Activated naive CD4-positive, alpha-beta T cell (primary cell): ENCODE measurements at regions not wholly inside any gene's neighbourhood (a gene's known extent, or its start where the extent isn't known, plus 50 kb on each side); places are given as distances from the start of the nearest gene placed in this dataset.

Experiments
- DNase-seq, 4 experiments: peaks; one replicate each; lab custom pipeline; 2025; lab: John Stamatoyannopoulos, UW

DNA sequence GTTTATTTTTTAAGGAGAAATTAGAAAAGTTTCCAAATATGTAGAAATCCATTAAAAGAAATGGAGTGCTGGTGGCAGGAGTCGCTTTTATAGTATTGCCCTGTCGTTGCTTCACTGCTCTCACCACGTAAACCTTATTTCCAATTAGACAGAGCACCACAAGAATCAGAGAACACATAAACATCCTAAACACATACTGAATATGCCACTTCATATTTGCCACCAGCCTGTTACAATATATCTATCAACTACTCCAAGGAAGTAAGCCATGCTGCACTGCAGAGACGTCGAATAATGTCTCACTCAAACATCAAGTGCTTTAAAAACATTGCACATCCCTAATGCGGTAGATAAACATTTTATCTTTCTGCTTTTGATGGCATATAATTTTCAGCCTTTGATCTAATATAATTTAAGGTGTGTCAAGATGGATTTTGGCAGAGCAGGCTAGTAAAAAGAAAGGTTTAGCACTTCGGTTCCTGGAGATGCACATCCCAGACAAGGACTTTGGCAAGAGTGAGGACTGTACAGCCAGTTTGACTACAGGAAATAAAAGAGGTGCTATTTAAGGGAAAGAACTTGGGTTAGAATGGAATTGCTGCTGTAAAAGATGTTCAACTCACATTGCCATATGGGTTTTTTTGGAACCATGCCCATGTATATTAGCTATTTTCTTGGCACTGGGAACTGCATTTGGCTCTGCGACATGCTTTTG lies 932.3 kb downstream of the EFNB2 start:
- DNase-seq: no peak

GRCh38 chr13:105599477-105600037 lies 935.9 kb downstream of the EFNB2 start:
- DNase-seq: no peak

- no peak for DNase-seq
Observed at GRCh38 chr13:105598529-105598928, 936.9 kb downstream of the EFNB2 start.

- no peak for DNase-seq
Observed at GRCh38 chr13:105597573-105597972, 937.9 kb downstream of the EFNB2 start.

GRCh38 chr13:105595471-105595870 lies 940.0 kb downstream of the EFNB2 start:
- DNase-seq: no peak

GRCh38 chr13:105591277-105591676 lies 944.2 kb downstream of the EFNB2 start:
- no peak for DNase-seq

DNA sequence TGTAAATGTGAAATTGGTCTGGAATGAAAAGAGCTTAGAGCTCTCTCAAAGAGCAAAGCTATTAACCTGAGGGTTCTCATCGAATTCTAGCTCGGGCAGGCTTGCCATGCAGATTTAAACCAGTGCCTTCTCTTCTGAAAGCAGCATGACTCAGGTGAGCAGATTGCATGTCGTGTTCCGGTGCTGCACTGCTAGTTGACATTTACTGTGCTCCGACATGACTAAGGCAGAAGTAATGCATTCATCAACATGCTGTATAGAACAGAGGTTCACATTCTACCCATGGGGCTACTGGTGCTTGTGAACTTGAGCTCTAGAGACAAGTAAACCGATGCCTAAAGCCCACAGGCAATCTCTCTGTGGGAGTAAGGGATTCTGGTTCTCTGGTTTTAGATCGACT lies 947.7 kb downstream of the EFNB2 start:
- DNase-seq: no peak

DNA sequence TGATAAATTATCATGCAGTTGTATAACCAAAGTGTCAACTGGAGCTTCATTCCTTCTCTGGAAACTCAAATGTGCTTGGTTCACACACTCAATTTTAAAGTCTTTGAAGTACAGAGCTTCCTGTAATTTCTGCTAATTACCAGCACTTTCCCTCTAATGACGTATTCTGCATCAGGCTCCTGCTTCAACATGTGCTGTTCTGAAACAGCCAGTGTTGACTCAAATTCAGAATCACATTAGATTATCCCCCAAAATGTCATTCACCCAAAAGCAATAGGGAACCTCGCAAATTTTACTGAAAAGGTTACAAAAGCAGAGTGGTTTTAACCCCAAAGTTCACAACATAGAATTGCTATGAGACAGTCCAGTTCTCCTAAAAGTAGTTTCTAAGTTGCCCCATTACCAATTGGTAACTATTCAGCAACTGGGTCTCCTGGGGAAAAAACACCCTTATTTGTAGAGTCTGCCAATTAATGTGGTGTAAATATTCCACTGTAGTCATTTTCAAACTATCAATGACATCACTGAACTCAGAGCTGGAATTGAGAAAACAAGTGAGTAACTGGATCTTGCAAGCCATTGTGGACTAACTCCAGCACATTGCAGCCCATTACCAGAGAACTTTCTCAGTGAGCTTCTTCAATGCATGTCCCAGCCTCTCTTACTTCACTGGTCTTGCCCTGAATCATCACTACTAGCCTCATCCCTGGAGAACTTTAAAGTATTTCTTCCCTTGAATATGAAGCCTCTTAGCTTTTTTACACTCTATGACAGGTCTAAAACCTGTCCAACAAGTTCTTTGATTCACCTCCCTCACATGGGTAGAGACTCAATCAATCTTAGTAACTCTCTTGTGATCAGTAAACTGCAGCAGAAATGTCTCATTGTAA lies 955.4 kb downstream of the EFNB2 start:
- DNase-seq: no peak

- no peak for DNase-seq
Observed at GRCh38 chr13:105573136-105573535, 962.3 kb downstream of the EFNB2 start.

DNA sequence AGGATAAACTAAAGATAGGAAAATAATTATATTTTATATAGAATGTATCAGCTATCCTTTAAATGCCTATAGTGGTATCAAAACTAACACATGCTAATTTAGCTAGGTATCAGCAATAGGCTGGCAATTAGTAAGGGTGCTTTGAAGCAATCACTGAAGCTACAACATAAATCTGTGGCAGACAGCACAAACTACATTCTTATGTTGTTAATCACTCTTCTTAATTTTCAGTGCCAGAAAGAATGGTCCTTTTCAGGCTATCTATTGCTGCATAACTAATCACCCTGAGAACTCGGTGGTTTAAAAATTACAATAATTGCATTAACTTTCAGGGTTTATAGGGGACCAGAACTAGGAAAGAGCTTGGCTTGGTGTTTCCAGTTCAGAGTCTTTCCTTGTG lies 963.1 kb downstream of the EFNB2 start:
- no peak for DNase-seq

- no peak for DNase-seq
Observed at GRCh38 chr13:105569816-105570215, 965.6 kb downstream of the EFNB2 start.

- DNase-seq: no peak
Observed at GRCh38 chr13:105567951-105568525, 967.4 kb downstream of the EFNB2 start.

GRCh38 chr13:105565136-105565727 lies 970.2 kb downstream of the EFNB2 start:
- DNase-seq: no peak

DNA sequence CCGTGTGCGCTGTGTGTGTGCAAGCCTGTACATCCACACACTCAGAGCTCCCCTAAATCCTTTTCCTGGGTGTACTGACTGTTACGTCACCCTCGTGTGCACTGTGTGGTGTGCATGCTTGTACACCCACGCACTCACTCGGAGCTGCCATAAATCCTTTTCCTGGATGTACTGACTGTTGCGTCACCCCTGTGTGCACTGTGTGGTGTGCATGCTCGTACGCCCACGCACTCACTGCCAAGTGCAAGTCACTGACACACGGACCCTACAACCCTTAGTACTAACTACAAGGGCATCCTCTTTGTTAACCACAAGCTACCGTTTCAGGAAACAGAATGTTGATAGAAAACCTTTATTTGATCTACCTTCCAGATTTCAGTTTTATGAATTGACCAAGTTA lies 983.4 kb downstream of the EFNB2 start:
- no peak for DNase-seq

- no peak for DNase-seq
Observed at GRCh38 chr13:105547851-105548250, 987.6 kb downstream of the EFNB2 start.

- DNase-seq: no peak
Observed at GRCh38 chr13:105545811-105546210, 989.7 kb downstream of the EFNB2 start.

GRCh38 chr13:105543742-105544141 lies 991.7 kb downstream of the EFNB2 start:
- no peak for DNase-seq

GRCh38 chr13:105541565-105541964 lies 993.9 kb downstream of the EFNB2 start:
- no peak for DNase-seq

GRCh38 chr13:105538346-105538745 lies 997.1 kb downstream of the EFNB2 start:
- DNase-seq: no peak

DNA sequence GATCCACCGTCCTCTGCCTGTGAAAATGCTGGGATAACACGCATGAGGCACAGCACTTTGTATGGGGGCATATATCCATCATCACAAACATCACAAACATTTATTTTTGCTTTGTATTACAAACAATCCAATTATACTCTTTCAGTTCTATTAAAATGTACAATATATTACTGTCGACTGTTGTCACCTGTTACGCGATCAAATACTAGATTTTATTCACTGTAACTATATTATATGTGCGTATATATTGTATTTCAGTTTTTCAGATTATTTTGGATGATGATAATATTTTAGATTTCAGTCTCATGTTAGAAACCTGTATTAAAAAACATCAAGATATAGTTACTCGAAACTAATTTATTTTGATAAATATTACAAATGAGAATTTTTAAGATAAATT lies 998.3 kb downstream of the EFNB2 start:
- DNase-seq: no peak

GRCh38 chr13:105530468-105530867 lies 1005.0 kb downstream of the EFNB2 start:
- no peak for DNase-seq

- no peak for DNase-seq
Observed at GRCh38 chr13:105527127-105527526, 1008.3 kb downstream of the EFNB2 start.
